ENCODE measurements at regions not wholly inside any gene's neighbourhood (a gene's known extent, or its start where the extent isn't known, plus 50 kb on each side); places are given as distances from the start of the nearest gene placed in this dataset.
"Not testable (repeated sequence)": the region's sequence is repeated elsewhere in the genome, so short reads cannot be mapped to it uniquely, and the experiment has no call there.

GRCh38 chrX:3527811-3528210 lies 181.4 kb upstream of the MXRA5 start:
- H3K27me3 ChIP-seq (ENCODE audit: control insufficient read depth, insufficient read depth, low read length), result no peaks in the 10 kb centered on the region
- 80% methylated on average over 1 of the region's 3 CpGs for WGBS (ENCODE audit: insufficient coverage)
- no peak overlapping the region for H3K27ac ChIP-seq (ENCODE audit: low read length)
- no peak for DNase-seq
- no peak overlapping the region for H3K4me3 ChIP-seq (ENCODE audit: low read length)
- peaks cover 5% of the 10 kb centered on the region for H3K9me3 ChIP-seq (replicated peaks; ENCODE audit: control insufficient read depth, low read depth, low read length)
- no peaks in the 10 kb centered on the region for H3K36me3 ChIP-seq (ENCODE audit: control insufficient read depth, insufficient read depth, low read length)
- peaks cover 8% of the 10 kb centered on the region for H3K4me1 ChIP-seq (ENCODE audit: control insufficient read depth, insufficient read depth, low read length)

- no peak for DNase-seq
- no peaks in the 10 kb centered on the region for H3K36me3 ChIP-seq (ENCODE audit: control insufficient read depth, insufficient read depth, low read length)
- WGBS (ENCODE audit: insufficient coverage), result 35% methylated on average over 2 of the region's 3 CpGs
- peaks cover 5% of the 10 kb centered on the region for H3K9me3 ChIP-seq (replicated peaks; ENCODE audit: control insufficient read depth, low read depth, low read length)
- H3K27me3 ChIP-seq (ENCODE audit: control insufficient read depth, insufficient read depth, low read length), result no peaks in the 10 kb centered on the region
- no peak overlapping the region for H3K4me3 ChIP-seq (ENCODE audit: low read length)
- H3K27ac ChIP-seq (ENCODE audit: low read length), result peak overlapping the region; percentile 76
- H3K4me1 ChIP-seq (ENCODE audit: control insufficient read depth, insufficient read depth, low read length), result peaks cover 8% of the 10 kb centered on the region
Observed at GRCh38 chrX:3527166-3527565, 180.7 kb upstream of the MXRA5 start.

- H3K36me3 ChIP-seq (ENCODE audit: control insufficient read depth, insufficient read depth, low read length), result no peaks in the 10 kb centered on the region
- WGBS (ENCODE audit: insufficient coverage), result 17% methylated on average over 1 of the region's 2 CpGs
- peaks cover 5% of the 10 kb centered on the region for H3K9me3 ChIP-seq (replicated peaks; ENCODE audit: control insufficient read depth, low read depth, low read length)
- peak; percentile 92 for DNase-seq
- no peaks in the 10 kb centered on the region for H3K27me3 ChIP-seq (ENCODE audit: control insufficient read depth, insufficient read depth, low read length)
- peaks cover 8% of the 10 kb centered on the region for H3K4me1 ChIP-seq (ENCODE audit: control insufficient read depth, insufficient read depth, low read length)
- no peak overlapping the region for H3K4me3 ChIP-seq (ENCODE audit: low read length)
- H3K27ac ChIP-seq (ENCODE audit: low read length), result peak overlapping the region; percentile 76
Observed at GRCh38 chrX:3526731-3527130, 180.3 kb upstream of the MXRA5 start.

- H3K27me3 ChIP-seq (ENCODE audit: control insufficient read depth, insufficient read depth, low read length), result no peaks in the 10 kb centered on the region
- peaks cover 5% of the 10 kb centered on the region for H3K9me3 ChIP-seq (replicated peaks; ENCODE audit: control insufficient read depth, low read depth, low read length)
- peak; percentile 95 for DNase-seq
- WGBS (ENCODE audit: insufficient coverage), result 33% methylated on average over 3 of the region's 5 CpGs
- peaks cover 8% of the 10 kb centered on the region for H3K4me1 ChIP-seq (ENCODE audit: control insufficient read depth, insufficient read depth, low read length)
- peak overlapping the region; percentile 70 for H3K27ac ChIP-seq (ENCODE audit: low read length)
- H3K36me3 ChIP-seq (ENCODE audit: control insufficient read depth, insufficient read depth, low read length), result no peaks in the 10 kb centered on the region
- no peak overlapping the region for H3K4me3 ChIP-seq (ENCODE audit: low read length)
Observed at GRCh38 chrX:3526071-3526470, 179.6 kb upstream of the MXRA5 start.

- Histone ChIP-seq H3K36me3 (ENCODE audit: control insufficient read depth, insufficient read depth, low read length) (no peaks in the 10 kb centered on the region), H3K9me3 (replicated peaks; ENCODE audit: control insufficient read depth, low read depth, low read length) (no peaks in the 10 kb centered on the region), H3K4me3 (ENCODE audit: low read length) (no peak overlapping the region), H3K27ac (ENCODE audit: low read length) (peak overlapping the region; percentile 78), H3K27me3 (ENCODE audit: control insufficient read depth, insufficient read depth, low read length) (no peaks in the 10 kb centered on the region), H3K4me1 (ENCODE audit: control insufficient read depth, insufficient read depth, low read length) (peaks cover 9% of the 10 kb centered on the region)
- 78% methylated on average over 3 of the region's 4 CpGs for WGBS (ENCODE audit: insufficient coverage)
- DNase-seq, result peak; percentile 93
Observed at GRCh38 chrX:3522101-3522650, 175.7 kb upstream of the MXRA5 start.

GRCh38 chrX:3521396-3521795 lies 174.9 kb upstream of the MXRA5 start:
- Histone ChIP-seq H3K27ac (ENCODE audit: low read length) (peak overlapping the region; percentile 78), H3K36me3 (ENCODE audit: control insufficient read depth, insufficient read depth, low read length) (no peaks in the 10 kb centered on the region), H3K9me3 (replicated peaks; ENCODE audit: control insufficient read depth, low read depth, low read length) (no peaks in the 10 kb centered on the region), H3K27me3 (ENCODE audit: control insufficient read depth, insufficient read depth, low read length) (no peaks in the 10 kb centered on the region), H3K4me1 (ENCODE audit: control insufficient read depth, insufficient read depth, low read length) (peaks cover 7% of the 10 kb centered on the region), H3K4me3 (ENCODE audit: low read length) (no peak overlapping the region)
- DNase-seq, result peak; percentile 68
- no CpG with 5 or more reads among the region's 3 CpGs for WGBS (ENCODE audit: insufficient coverage)

GRCh38 chrX:3520982-3521381 lies 174.5 kb upstream of the MXRA5 start:
- Histone ChIP-seq H3K36me3 (ENCODE audit: control insufficient read depth, insufficient read depth, low read length) (no peaks in the 10 kb centered on the region), H3K4me3 (ENCODE audit: low read length) (no peak overlapping the region), H3K27me3 (ENCODE audit: control insufficient read depth, insufficient read depth, low read length) (no peaks in the 10 kb centered on the region), H3K9me3 (replicated peaks; ENCODE audit: control insufficient read depth, low read depth, low read length) (no peaks in the 10 kb centered on the region), H3K27ac (ENCODE audit: low read length) (peak overlapping the region; percentile 78), H3K4me1 (ENCODE audit: control insufficient read depth, insufficient read depth, low read length) (peaks cover 4% of the 10 kb centered on the region)
- 28% methylated on average over 2 of the region's 3 CpGs for WGBS (ENCODE audit: insufficient coverage)
- DNase-seq, result peak; percentile 37

- WGBS (ENCODE audit: insufficient coverage), result 87% methylated on average over 2 of the region's 3 CpGs
- no peak for DNase-seq
- H3K27me3 ChIP-seq (ENCODE audit: control insufficient read depth, insufficient read depth, low read length), result no peaks in the 10 kb centered on the region
- H3K27ac ChIP-seq (ENCODE audit: low read length), result peak overlapping the region; percentile 78
- no peaks in the 10 kb centered on the region for H3K9me3 ChIP-seq (replicated peaks; ENCODE audit: control insufficient read depth, low read depth, low read length)
- H3K4me3 ChIP-seq (ENCODE audit: low read length), result no peak overlapping the region
- no peaks in the 10 kb centered on the region for H3K36me3 ChIP-seq (ENCODE audit: control insufficient read depth, insufficient read depth, low read length)
- H3K4me1 ChIP-seq (ENCODE audit: control insufficient read depth, insufficient read depth, low read length), result peaks cover 3% of the 10 kb centered on the region
Observed at GRCh38 chrX:3520458-3520857, 174.0 kb upstream of the MXRA5 start.

GRCh38 chrX:3519384-3519783 lies 172.9 kb upstream of the MXRA5 start:
- not testable (repeated sequence) for H3K9me3 ChIP-seq (replicated peaks; ENCODE audit: control insufficient read depth, low read depth, low read length); H3K4me1 ChIP-seq (ENCODE audit: control insufficient read depth, insufficient read depth, low read length); H3K36me3 ChIP-seq (ENCODE audit: control insufficient read depth, insufficient read depth, low read length); H3K27me3 ChIP-seq (ENCODE audit: control insufficient read depth, insufficient read depth, low read length); DNase-seq; H3K4me3 ChIP-seq (ENCODE audit: low read length); H3K27ac ChIP-seq (ENCODE audit: low read length)
- WGBS (ENCODE audit: insufficient coverage), result 88% methylated on average over 5 of the region's 8 CpGs

GRCh38 chrX:3518870-3519269 lies 172.4 kb upstream of the MXRA5 start:
- Histone ChIP-seq H3K9me3 (replicated peaks; ENCODE audit: control insufficient read depth, low read depth, low read length) (no peaks in the 10 kb centered on the region), H3K27ac (ENCODE audit: low read length) (no peak overlapping the region), H3K36me3 (ENCODE audit: control insufficient read depth, insufficient read depth, low read length) (no peaks in the 10 kb centered on the region), H3K4me1 (ENCODE audit: control insufficient read depth, insufficient read depth, low read length) (peaks cover 3% of the 10 kb centered on the region), H3K27me3 (ENCODE audit: control insufficient read depth, insufficient read depth, low read length) (no peaks in the 10 kb centered on the region), H3K4me3 (ENCODE audit: low read length) (no peak overlapping the region)
- no peak for DNase-seq
- 63% methylated on average over 8 of the region's 10 CpGs for WGBS (ENCODE audit: insufficient coverage)

- H3K27ac ChIP-seq (ENCODE audit: low read length), result no peak overlapping the region
- DNase-seq, result no peak
- H3K4me3 ChIP-seq (ENCODE audit: low read length), result no peak overlapping the region
- peaks cover 3% of the 10 kb centered on the region for H3K4me1 ChIP-seq (ENCODE audit: control insufficient read depth, insufficient read depth, low read length)
- H3K9me3 ChIP-seq (replicated peaks; ENCODE audit: control insufficient read depth, low read depth, low read length), result no peaks in the 10 kb centered on the region
- H3K36me3 ChIP-seq (ENCODE audit: control insufficient read depth, insufficient read depth, low read length), result no peaks in the 10 kb centered on the region
- no CpG with 5 or more reads among the region's 6 CpGs for WGBS (ENCODE audit: insufficient coverage)
- no peaks in the 10 kb centered on the region for H3K27me3 ChIP-seq (ENCODE audit: control insufficient read depth, insufficient read depth, low read length)
Observed at GRCh38 chrX:3516051-3516541, 169.6 kb upstream of the MXRA5 start.
